ENCODE measurements at regions not wholly inside any gene's neighbourhood (a gene's known extent, or its start where the extent isn't known, plus 50 kb on each side); places are given as distances from the start of the nearest gene placed in this dataset.
A peak's percentile ranks its signal among the peaks of the same experiment; 100 is the strongest.
"Not testable (repeated sequence)": the region's sequence is repeated elsewhere in the genome, so short reads cannot be mapped to it uniquely, and the experiment has no call there.

- WGBS, 5 donors: 75 to 93% (median 88%) methylated on average over 6 to 9 of the region's 9 CpGs
- H3K4me1 ChIP-seq, H3K4me3 ChIP-seq, H3K9me3 ChIP-seq, H3K36me3 ChIP-seq, DNase-seq, H3K27me3 ChIP-seq, H3K27ac ChIP-seq: not testable (repeated sequence)
- intact Hi-C loops (cut with DNase I; ENCODE audit: low total_unique reads): loop anchor here (10.0 kb wide), 1 partner anchor 244 kb away; no protein-coding TSS in a partner anchor
These were observed 191.6 kb upstream of the ZNF469 start for GRCh38 chr16:88191168-88191567.

DNA sequence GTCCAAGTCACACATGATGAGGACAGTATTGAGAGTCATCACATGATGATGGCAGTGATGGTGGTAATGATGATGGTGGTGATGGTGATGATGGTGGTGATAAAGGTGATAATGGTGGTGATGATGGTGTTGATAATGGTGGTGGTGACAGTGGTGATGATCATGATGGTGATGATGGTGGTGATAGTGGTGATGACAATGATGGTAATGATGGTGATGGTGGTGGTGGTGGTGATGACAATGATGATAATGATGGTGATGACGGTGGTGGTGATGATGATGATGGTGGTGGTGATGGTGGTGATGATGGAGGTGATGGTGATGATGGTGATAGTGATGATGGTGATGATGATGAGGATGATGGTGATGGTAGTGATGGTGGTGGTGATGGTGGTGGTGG, 190.2 kb upstream of the ZNF469 start:
- H3K36me3 ChIP-seq: no peaks in the 10 kb centered on the region
- no peak for TF ChIP-seq EP300 (IDR thresholded peaks at IDR 0.05)
- no peak for TF ChIP-seq POLR2AphosphoS5 (IDR thresholded peaks at IDR 0.05)
- TF ChIP-seq CTCF (IDR thresholded peaks at IDR 0.05): no peak
- no peak for TF ChIP-seq POLR2A (IDR thresholded peaks at IDR 0.05)
- H3K27me3 ChIP-seq: no peaks in the 10 kb centered on the region
- WGBS, 5 donors: 71 to 95% (median 91%) methylated on average over 1 of the region's 1 CpG
- DNase-seq: no peak
- H3K9me3 ChIP-seq: peaks cover 0 to 4% (median 0%) of the 10 kb centered on the region in 4 donors
- peaks cover 0 to 5% (median 1%) of the 10 kb centered on the region in 4 donors for H3K4me1 ChIP-seq
- intact Hi-C loops (cut with DNase I; ENCODE audit: low total_unique reads): loop anchor here (10.0 kb wide), 1 partner anchor 242 kb away; no protein-coding TSS in a partner anchor
- H3K27ac ChIP-seq: no peak overlapping the region
- H3K4me3 ChIP-seq: no peak overlapping the region

DNA sequence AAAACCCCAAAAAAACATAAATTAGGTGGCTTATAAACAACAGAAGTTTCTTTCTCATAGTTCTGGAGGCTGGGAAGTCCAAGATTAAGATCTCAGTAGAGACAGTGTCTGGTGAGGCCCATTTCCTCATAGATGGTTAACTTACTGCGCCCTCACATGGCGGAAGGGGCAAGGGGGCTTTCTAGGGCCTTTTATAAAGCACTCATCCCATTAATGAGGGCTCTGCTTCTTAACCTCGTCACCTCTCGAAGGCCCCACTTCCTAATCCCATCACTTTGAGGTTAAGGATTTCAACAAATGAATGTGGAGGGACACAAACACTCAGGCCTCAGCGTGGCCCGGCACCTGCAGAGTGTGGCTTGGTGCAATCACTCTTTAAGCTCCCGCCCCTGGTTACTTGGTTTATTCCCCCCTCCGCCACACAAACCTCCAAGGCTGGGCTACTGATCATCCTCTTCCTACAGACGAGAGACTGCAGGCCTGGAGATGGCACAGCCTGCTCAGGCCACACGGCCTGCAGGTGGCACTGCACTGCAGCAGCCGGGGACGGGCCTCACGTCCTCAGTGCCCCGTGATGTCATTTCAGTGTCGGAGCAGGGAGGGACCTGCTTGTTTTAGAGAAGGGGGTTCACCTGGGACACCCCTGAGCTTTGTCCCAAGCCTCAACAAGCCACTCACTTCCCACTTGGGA, 188.9 kb upstream of the ZNF469 start:
- TF ChIP-seq CTCF (IDR thresholded peaks at IDR 0.05): peak in 5 of 7 experiments; percentile 11 to 68 (median 52)
- peak; percentile 70 to 85 for DNase-seq
- intact Hi-C loops (cut with DNase I; ENCODE audit: low total_unique reads): loop anchor here (10.0 kb wide), 1 partner anchor 241 kb away; no protein-coding TSS in a partner anchor
- H3K9me3 ChIP-seq, H3K27me3 ChIP-seq, H3K36me3 ChIP-seq, H3K4me1 ChIP-seq, H3K4me3 ChIP-seq: not testable (repeated sequence)
- peak overlapping the region in 1 of 5 donors; percentile 9 for H3K27ac ChIP-seq
- 33 to 56% (median 34%) methylated on average over 9 to 15 of the region's 15 CpGs for WGBS, 5 donors

GRCh38 chr16:88194397-88195268, 188.1 kb upstream of the ZNF469 start:
- WGBS, 5 donors: 64 to 82% (median 74%) methylated on average over 46 to 47 of the region's 47 CpGs
- DNase-seq: peak in 1 of 2 donors; percentile 52
- Histone ChIP-seq H3K4me1 (peaks cover 0 to 5% (median 1%) of the 10 kb centered on the region in 4 donors), H3K27ac (peak overlapping the region in 2 of 5 donors; percentile 5 to 9), H3K9me3 (no peaks in the 10 kb centered on the region), H3K4me3 (no peak overlapping the region), H3K27me3 (no peaks in the 10 kb centered on the region), H3K36me3 (no peaks in the 10 kb centered on the region)
- intact Hi-C loops (cut with DNase I; ENCODE audit: low total_unique reads): loop anchor here (10.0 kb wide), 1 partner anchor 240 kb away; no protein-coding TSS in a partner anchor
- no peak for TF ChIP-seq POLR2AphosphoS5 (IDR thresholded peaks at IDR 0.05)
- no peak for TF ChIP-seq CTCF (IDR thresholded peaks at IDR 0.05)
- TF ChIP-seq EP300 (IDR thresholded peaks at IDR 0.05): no peak
- TF ChIP-seq POLR2A (IDR thresholded peaks at IDR 0.05): no peak
